GM12878 (cell line): ENCODE measurements at regions not wholly inside any gene's neighbourhood (a gene's known extent, or its start where the extent isn't known, plus 50 kb on each side); places are given as distances from the start of the nearest gene placed in this dataset.

Experiments
- ATAC-seq: fragments of 200-7000 bp; cut with Tn5 transposase; 3 replicates; pipeline ENCODE4 v1.9.1; 2020; ENCODE audit warnings: mild to moderate bottlenecking, moderate library complexity
- BruUV-seq: library from RNA; stranded (reverse); fragments of 400-500 nt; replicated peaks from 2 replicates; lab custom pipeline; 2021; lab: Mats Ljungman, UMichigan
- CTCF ChIA-PET: fragments of 300-600 bp; sonication (Branson Sonifier 250); formaldehyde crosslinking; extraction: SDS; loops from one replicate; lab custom pipeline; 2021; ENCODE audit warnings: inconsistent platforms; lab: Yijun Ruan, JAX
- POLR2A ChIA-PET: fragments of 350-600 bp; formaldehyde crosslinking; extraction: SDS; loops from one replicate; lab custom pipeline; 2021; ENCODE audit warnings: inconsistent platforms; lab: Charles Lee
- RAD21 ChIA-PET: fragments of 300-600 bp; sonication (Branson Sonifier 250); formaldehyde crosslinking; loops from one replicate; lab custom pipeline; 2023; ENCODE audit warnings: antibody characterized with exemption; ENCODE audit not compliant: unreplicated experiment; lab: Charles Lee
- SMC1A ChIA-PET: fragments of 300-600 bp; sonication (Branson Sonifier 250); formaldehyde crosslinking; loops from one replicate; lab custom pipeline; 2023; ENCODE audit not compliant: unreplicated experiment, uncharacterized antibody; lab: Charles Lee
- DNase-seq: peaks from one replicate; pipeline ENCODE4 v3.0.0-alpha.2; 2011; ENCODE audit warnings: low read depth, low spot score
- FAIRE-seq: peaks from 3 replicates; lab custom pipeline; 2011; peaks lifted over from hg19 to GRCh38; lab: Jason Lieb, UNC
- H2AFZ ChIP-seq: 2 replicates; pipeline ENCODE4 v1.6.0; 2011; ENCODE audit warnings: low read depth, low read length, control low read depth; ENCODE audit not compliant: control insufficient read depth
- H3K27ac ChIP-seq: 2 replicates; pipeline ENCODE4 v1.5.1; 2011; ENCODE audit warnings: control low read depth; ENCODE audit not compliant: control insufficient read depth, insufficient read depth
- H3K27me3 ChIP-seq, 2 experiments: replicated peaks in 1 of 2; 2 replicates each; pipeline versions ENCODE4 v1.6.0 to v1.6.1; 2011; ENCODE audit warnings: low read length in 1 of 2; ENCODE audit not compliant: control insufficient read depth in 2 of 2, insufficient read depth in 2 of 2
- H3K36me3 ChIP-seq, 2 experiments: 2 replicates each; pipeline ENCODE4 v1.5.1; 2011; ENCODE audit warnings: low read length in 1 of 2; ENCODE audit not compliant: control insufficient read depth in 2 of 2, insufficient read depth in 2 of 2
- H3K4me1 ChIP-seq: 2 replicates; pipeline ENCODE4 v1.6.1; 2011; ENCODE audit warnings: mild to moderate bottlenecking, low read length, moderate library complexity, mixed read lengths; ENCODE audit not compliant: control insufficient read depth, insufficient read depth
- H3K4me2 ChIP-seq: 2 replicates; pipeline ENCODE4 v1.6.0; 2011; ENCODE audit warnings: control low read depth; ENCODE audit not compliant: control insufficient read depth, insufficient read depth
- H3K4me3 ChIP-seq: fragments of 200-600 bp; sonication (generic); 2 replicates; pipeline ENCODE4 v1.5.1; 2016
- H3K79me2 ChIP-seq: 2 replicates; pipeline ENCODE4 v1.6.0; 2011; ENCODE audit warnings: low read length; ENCODE audit not compliant: control insufficient read depth, insufficient read depth
- H3K9ac ChIP-seq: 2 replicates; pipeline ENCODE4 v1.8.0; 2011; ENCODE audit warnings: low read length, control low read depth, mixed read lengths; ENCODE audit not compliant: control insufficient read depth, insufficient read depth
- H3K9me3 ChIP-seq: replicated peaks from 3 replicates; pipeline ENCODE4 v1.5.1; 2011; ENCODE audit warnings: mild to moderate bottlenecking, low read length; ENCODE audit not compliant: control insufficient read depth, insufficient read depth
- H4K20me1 ChIP-seq: 2 replicates; pipeline ENCODE4 v1.6.0; 2011; ENCODE audit not compliant: control insufficient read depth, insufficient read depth
- E2F4 ChIP-seq: IDR thresholded peaks from 2 replicates; pipeline ENCODE4 v1.6.1; 2012; ENCODE audit warnings: low read depth, low read length, improper control_type of control experiment
- FOS ChIP-seq: IDR thresholded peaks from 3 replicates; pipeline ENCODE4 v1.6.1; 2011; ENCODE audit warnings: borderline replicate concordance; ENCODE audit not compliant: insufficient read length; ENCODE audit errors: extremely low read depth
- GABPA ChIP-seq: IDR thresholded peaks from 2 replicates; pipeline ENCODE4 v1.6.1; 2014; ENCODE audit warnings: antibody characterized with exemption, low read depth, mild to moderate bottlenecking, inconsistent platforms
- HDAC2 ChIP-seq: fragments of 200-600 bp; sonication (generic); IDR thresholded peaks from 2 replicates; pipeline ENCODE4 v1.6.1; 2017
- IKZF1 ChIP-seq: fragments of 450-650 bp; conservative IDR thresholded peaks from 2 replicates; pipeline ENCODE4 v1.6.1; 2017; ENCODE audit warnings: antibody characterized with exemption, mild to moderate bottlenecking
- LARP7 ChIP-seq: fragments of 450-650 bp; IDR thresholded peaks from 2 replicates; pipeline ENCODE4 v1.6.1; 2017; ENCODE audit warnings: mild to moderate bottlenecking
- RFX5 ChIP-seq: IDR thresholded peaks from 2 replicates; pipeline ENCODE4 v1.6.1; 2011; ENCODE audit warnings: low read depth, low read length, improper control_type of control experiment
- YBX1 ChIP-seq: fragments of 450-650 bp; IDR thresholded peaks from 2 replicates; pipeline ENCODE4 v1.6.1; 2016; ENCODE audit warnings: antibody characterized with exemption
- WGBS: methylation state at CpG from one replicate; pipeline ENCODE4 v1.1.6; 2016; ENCODE audit warnings: low lambda C conversion rate; ENCODE audit not compliant: insufficient replicate concordance, insufficient coverage; ENCODE audit errors: missing lambda C conversion rate; 5-methylcytosine and 5-hydroxymethylcytosine counted together
- in situ Hi-C: fragments of 300-500 bp; cut with MboI; formaldehyde crosslinking; loops from 9 replicates; pipeline ENCODE4 v1.14.3; 2018; ENCODE audit warnings: mixed read lengths
- intact Hi-C: fragments of 100-400 bp; cut with micrococcal nuclease; formaldehyde crosslinking; loops from one replicate; pipeline ENCODE4 v1.14.2; 2022; ENCODE audit not compliant: unreplicated experiment
- TF ChIP-seq, protein P1 (sequence below): fragments of 150-350 bp; IDR thresholded peaks from 2 replicates; pipeline ENCODE4 v1.6.1; 2014; ENCODE audit warnings: mild to moderate bottlenecking, low read depth, low read length
- TF ChIP-seq, protein P2 (sequence below): IDR thresholded peaks from 2 replicates; pipeline ENCODE4 v1.6.1; 2012; ENCODE audit warnings: low read depth, low read length, improper control_type of control experiment
- TF ChIP-seq, protein P3 (sequence below): fragments of 150-350 bp; IDR thresholded peaks from 2 replicates; pipeline ENCODE4 v1.6.1; 2016; ENCODE audit warnings: low read depth, low read length

DNA sequence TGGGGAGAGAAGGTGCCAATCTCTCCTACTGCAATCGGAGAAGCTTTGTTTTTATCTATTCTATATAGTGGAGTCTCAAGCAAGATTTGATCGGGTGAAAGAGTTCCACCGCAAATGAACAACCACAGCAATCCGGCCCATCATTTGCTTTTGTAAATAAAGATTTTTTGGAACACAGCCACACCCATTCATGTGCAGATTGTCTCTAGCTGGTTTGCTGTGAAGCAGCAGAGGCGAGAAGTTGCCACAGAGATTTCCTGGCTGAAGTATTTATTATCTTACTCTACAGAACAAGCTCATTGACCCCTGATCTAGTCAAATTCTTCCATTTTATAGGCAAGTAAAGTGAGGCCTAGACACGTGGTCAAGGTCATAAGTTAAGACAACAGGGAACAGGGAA, 195.5 kb upstream of the TNRC6C start (continued):
- TF ChIP-seq, protein P1, sequence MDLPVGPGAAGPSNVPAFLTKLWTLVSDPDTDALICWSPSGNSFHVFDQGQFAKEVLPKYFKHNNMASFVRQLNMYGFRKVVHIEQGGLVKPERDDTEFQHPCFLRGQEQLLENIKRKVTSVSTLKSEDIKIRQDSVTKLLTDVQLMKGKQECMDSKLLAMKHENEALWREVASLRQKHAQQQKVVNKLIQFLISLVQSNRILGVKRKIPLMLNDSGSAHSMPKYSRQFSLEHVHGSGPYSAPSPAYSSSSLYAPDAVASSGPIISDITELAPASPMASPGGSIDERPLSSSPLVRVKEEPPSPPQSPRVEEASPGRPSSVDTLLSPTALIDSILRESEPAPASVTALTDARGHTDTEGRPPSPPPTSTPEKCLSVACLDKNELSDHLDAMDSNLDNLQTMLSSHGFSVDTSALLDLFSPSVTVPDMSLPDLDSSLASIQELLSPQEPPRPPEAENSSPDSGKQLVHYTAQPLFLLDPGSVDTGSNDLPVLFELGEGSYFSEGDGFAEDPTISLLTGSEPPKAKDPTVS: no peak
- TF ChIP-seq FOS (no peak), HDAC2 (no peak)

GRCh38 chr17:77763575-77763974, 194.9 kb upstream of the TNRC6C start:
- no peak overlapping the region for H3K4me2 ChIP-seq
- H3K27ac ChIP-seq: no peak overlapping the region
- 2% methylated on average over 5 of the region's 5 CpGs for WGBS
- ChIA-PET CTCF (no interaction called here), RAD21 (interaction anchor here (0.8 kb wide), 1 partner anchor 250 kb away, joined by 4 read pairs; no protein-coding TSS in a partner anchor), POLR2A (no interaction called here), SMC1A (no interaction called here)
- H3K79me2 ChIP-seq: no peaks in the 10 kb centered on the region
- ATAC-seq: no peak
- H4K20me1 ChIP-seq: no peaks in the 10 kb centered on the region
- H3K4me3 ChIP-seq: no peak overlapping the region
- no TSS peak for BruUV-seq
- H3K4me1 ChIP-seq: no peaks in the 10 kb centered on the region
- TF ChIP-seq GABPA: no peak
- no peak overlapping the region for H2AFZ ChIP-seq
- no peaks in the 10 kb centered on the region for H3K36me3 ChIP-seq
- no peak for DNase-seq
- H3K9ac ChIP-seq: no peak overlapping the region
- in situ Hi-C loops: no loop called here
- no peaks in the 10 kb centered on the region; the same call in 2 of the 3 replicates for H3K9me3 ChIP-seq
- no peaks in the 10 kb centered on the region; a peak in 1 of 4 replicates for H3K27me3 ChIP-seq
- intact Hi-C loops: no loop called here
- FAIRE-seq: no peak

- CTCF ChIA-PET: no interaction called here
- H3K27me3 ChIP-seq: no peaks in the 10 kb centered on the region; a peak in 1 of 4 replicates
- intact Hi-C loops: no loop called here
Measured at GRCh38 chr17:77765292-77765691, 193.2 kb upstream of the TNRC6C start.

More at GRCh38 chr17:77765292-77765691, 193.2 kb upstream of the TNRC6C start:
- no peak overlapping the region for H3K9ac ChIP-seq
- no peaks in the 10 kb centered on the region for H3K79me2 ChIP-seq
- no peak overlapping the region for H3K4me3 ChIP-seq
- in situ Hi-C loops: no loop called here
- no TSS peak for BruUV-seq
- no peak overlapping the region for H3K4me2 ChIP-seq
- H3K27ac ChIP-seq: no peak overlapping the region
- ATAC-seq (no peak), DNase-seq (no peak), FAIRE-seq (no peak)
- no peak overlapping the region for H2AFZ ChIP-seq
- H3K36me3 ChIP-seq: no peaks in the 10 kb centered on the region
- ChIA-PET RAD21 (no interaction called here), SMC1A (no interaction called here), POLR2A (no interaction called here)
- H3K9me3 ChIP-seq: no peaks in the 10 kb centered on the region; the same call in 2 of the 3 replicates
- WGBS: 0% methylated on average over 1 of the region's 1 CpG
- 0 out of 2 replicates have a peak, but pooled peaks cover 4% of the 10 kb centered on the region for H4K20me1 ChIP-seq
- H3K4me1 ChIP-seq: no peaks in the 10 kb centered on the region
- TF ChIP-seq LARP7: no peak
- no peak for TF ChIP-seq IKZF1
- TF ChIP-seq YBX1: no peak
- TF ChIP-seq, protein P2, sequence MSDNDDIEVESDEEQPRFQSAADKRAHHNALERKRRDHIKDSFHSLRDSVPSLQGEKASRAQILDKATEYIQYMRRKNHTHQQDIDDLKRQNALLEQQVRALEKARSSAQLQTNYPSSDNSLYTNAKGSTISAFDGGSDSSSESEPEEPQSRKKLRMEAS: no peak
- TF ChIP-seq, protein P3, sequence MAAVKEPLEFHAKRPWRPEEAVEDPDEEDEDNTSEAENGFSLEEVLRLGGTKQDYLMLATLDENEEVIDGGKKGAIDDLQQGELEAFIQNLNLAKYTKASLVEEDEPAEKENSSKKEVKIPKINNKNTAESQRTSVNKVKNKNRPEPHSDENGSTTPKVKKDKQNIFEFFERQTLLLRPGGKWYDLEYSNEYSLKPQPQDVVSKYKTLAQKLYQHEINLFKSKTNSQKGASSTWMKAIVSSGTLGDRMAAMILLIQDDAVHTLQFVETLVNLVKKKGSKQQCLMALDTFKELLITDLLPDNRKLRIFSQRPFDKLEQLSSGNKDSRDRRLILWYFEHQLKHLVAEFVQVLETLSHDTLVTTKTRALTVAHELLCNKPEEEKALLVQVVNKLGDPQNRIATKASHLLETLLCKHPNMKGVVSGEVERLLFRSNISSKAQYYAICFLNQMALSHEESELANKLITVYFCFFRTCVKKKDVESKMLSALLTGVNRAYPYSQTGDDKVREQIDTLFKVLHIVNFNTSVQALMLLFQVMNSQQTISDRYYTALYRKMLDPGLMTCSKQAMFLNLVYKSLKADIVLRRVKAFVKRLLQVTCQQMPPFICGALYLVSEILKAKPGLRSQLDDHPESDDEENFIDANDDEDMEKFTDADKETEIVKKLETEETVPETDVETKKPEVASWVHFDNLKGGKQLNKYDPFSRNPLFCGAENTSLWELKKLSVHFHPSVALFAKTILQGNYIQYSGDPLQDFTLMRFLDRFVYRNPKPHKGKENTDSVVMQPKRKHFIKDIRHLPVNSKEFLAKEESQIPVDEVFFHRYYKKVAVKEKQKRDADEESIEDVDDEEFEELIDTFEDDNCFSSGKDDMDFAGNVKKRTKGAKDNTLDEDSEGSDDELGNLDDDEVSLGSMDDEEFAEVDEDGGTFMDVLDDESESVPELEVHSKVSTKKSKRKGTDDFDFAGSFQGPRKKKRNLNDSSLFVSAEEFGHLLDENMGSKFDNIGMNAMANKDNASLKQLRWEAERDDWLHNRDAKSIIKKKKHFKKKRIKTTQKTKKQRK: no peak
- TF ChIP-seq E2F4: no peak
- no peak for TF ChIP-seq RFX5
